ENCODE measurements at regions not wholly inside any gene's neighbourhood (a gene's known extent, or its start where the extent isn't known, plus 50 kb on each side); places are given as distances from the start of the nearest gene placed in this dataset.

GRCh38 chr1:168466714-168467131 is 77.1 kb downstream of the XCL2 start:
- TF ChIP-seq CEBPB (IDR thresholded peaks at IDR 0.05; ENCODE audit: low read depth, low read length) (no peak), SMC3 (IDR thresholded peaks at IDR 0.05; ENCODE audit: low read depth, low read length) (no peak), CTCF (conservative IDR thresholded peaks at IDR 0.05; ENCODE audit: low read depth, low read length) (no peak)
